Activated CD4-positive, alpha-beta T cell treated with anti-CD3 and anti-CD28 coated beads, Interleukin-2, amount 50 U/mL, for 24 hours (primary cell): ENCODE measurements at regions not wholly inside any gene's neighbourhood (a gene's known extent, or its start where the extent isn't known, plus 50 kb on each side); places are given as distances from the start of the nearest gene placed in this dataset.
"Not testable (repeated sequence)": the region's sequence is repeated elsewhere in the genome, so short reads cannot be mapped to it uniquely, and the experiment has no call there.

ENCODE experiments used
- DNase-seq, 2 donors: peaks; one replicate each; pipeline ENCODE4 v3.0.0-alpha.2; 2020; ENCODE audit warnings: low read depth in 1 of 2, low spot score in 1 of 2

GRCh38 chr1:165147799-165148198 is 208.7 kb downstream of the LMX1A start:
- no peak for DNase-seq

GRCh38 chr1:165144757-165145397 is 211.6 kb downstream of the LMX1A start:
- peak in 1 of 2 donors; percentile 7 for DNase-seq

GRCh38 chr1:165143437-165144065 is 213.0 kb downstream of the LMX1A start:
- DNase-seq: no peak

GRCh38 chr1:165138960-165139359 is 217.6 kb downstream of the LMX1A start:
- DNase-seq: no peak

GRCh38 chr1:165137551-165138316 is 218.8 kb downstream of the LMX1A start:
- no peak for DNase-seq

- no peak for DNase-seq
Measured at GRCh38 chr1:165134431-165134830, 222.1 kb downstream of the LMX1A start.

- no peak for DNase-seq
Measured at GRCh38 chr1:165129568-165130164, 226.8 kb downstream of the LMX1A start.

- no peak for DNase-seq
Measured at GRCh38 chr1:165124772-165125171, 231.7 kb downstream of the LMX1A start.

GRCh38 chr1:165119086-165119485 is 237.4 kb downstream of the LMX1A start:
- DNase-seq: no peak

GRCh38 chr1:165117482-165117881 is 239.0 kb downstream of the LMX1A start:
- DNase-seq: no peak

GRCh38 chr1:165116732-165117131 is 239.8 kb downstream of the LMX1A start:
- DNase-seq: no peak

- no peak for DNase-seq
Measured at GRCh38 chr1:165116171-165116570, 240.3 kb downstream of the LMX1A start.

- no peak for DNase-seq
Measured at GRCh38 chr1:165114889-165115285, 241.6 kb downstream of the LMX1A start.

- no peak for DNase-seq
Measured at GRCh38 chr1:165114022-165114888, 242.3 kb downstream of the LMX1A start.

- no peak for DNase-seq
Measured at GRCh38 chr1:165112260-165112659, 244.3 kb downstream of the LMX1A start.

- no peak for DNase-seq
Measured at GRCh38 chr1:165109013-165109412, 247.5 kb downstream of the LMX1A start.

- not testable (repeated sequence) for DNase-seq
Measured at GRCh38 chr1:165092542-165093162, 263.9 kb downstream of the LMX1A start.

GRCh38 chr1:165080253-165080896 is 276.1 kb downstream of the LMX1A start:
- DNase-seq: no peak

- DNase-seq: no peak
Measured at GRCh38 chr1:165078391-165078790, 278.1 kb downstream of the LMX1A start.
